ENCODE measurements at regions not wholly inside any gene's neighbourhood (a gene's known extent, or its start where the extent isn't known, plus 50 kb on each side); places are given as distances from the start of the nearest gene placed in this dataset.

DNA sequence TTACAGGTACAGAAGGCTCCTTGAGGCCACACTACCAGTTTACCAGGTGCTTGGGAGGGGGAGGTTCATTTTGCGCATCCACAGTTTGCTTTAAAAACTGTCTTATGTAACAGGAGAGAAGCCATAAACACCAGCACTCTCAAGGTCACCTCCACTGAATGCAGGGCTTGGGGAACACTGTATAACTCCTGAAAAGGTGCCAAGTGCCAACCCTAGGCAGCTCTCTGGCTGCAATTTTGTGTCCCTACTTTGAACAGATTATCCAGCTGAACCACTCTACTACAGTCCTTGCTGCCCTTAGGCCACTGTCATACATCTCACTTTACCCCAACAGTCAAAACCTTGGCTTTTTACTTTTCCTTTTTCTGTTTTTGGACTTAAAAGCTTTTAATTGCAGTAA lies 507.9 kb downstream of the SMARCA1 start:
- Histone ChIP-seq H3K4me3 (no peak overlapping the region), H3K27ac (no peak overlapping the region), H3K9me3 (no peaks in the 10 kb centered on the region), H3K4me1 (no peaks in the 10 kb centered on the region), H3K27me3 (no peaks in the 10 kb centered on the region), H3K36me3 (no peaks in the 10 kb centered on the region)
- no peak for TF ChIP-seq POLR2AphosphoS5 (IDR thresholded peaks at IDR 0.05)
- WGBS, 2 donors (ENCODE audit: low coverage in 1 of 2): 80% methylated on average over 1 of the region's 1 CpG; no CpG with 5 or more reads in 1 of the 2 donors
- ATAC-seq: no peak

DNA sequence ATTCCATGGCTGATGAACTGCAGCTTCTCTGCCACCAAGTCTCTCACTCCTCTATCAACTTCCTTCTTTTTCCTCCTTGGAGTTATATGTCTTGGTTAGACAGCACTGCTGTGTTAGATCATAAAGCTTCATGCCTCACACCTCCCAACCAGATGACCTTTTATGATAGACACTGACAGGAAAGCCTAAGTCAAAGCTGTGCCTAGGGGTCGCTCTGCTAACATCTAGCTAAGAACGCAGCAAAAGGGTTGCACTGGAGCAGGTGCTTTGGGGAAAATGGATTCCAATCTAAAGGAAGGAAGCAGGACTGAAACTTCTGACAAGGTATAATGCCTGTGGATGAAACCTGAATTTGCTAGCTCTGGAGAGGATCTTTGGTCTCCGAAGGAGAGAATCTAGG lies 509.7 kb downstream of the SMARCA1 start:
- no peak for TF ChIP-seq EP300 (IDR thresholded peaks at IDR 0.05)
- no peak for TF ChIP-seq POLR2A (IDR thresholded peaks at IDR 0.05)
- TF ChIP-seq POLR2AphosphoS5 (IDR thresholded peaks at IDR 0.05): no peak
- Histone ChIP-seq H3K27me3 (no peaks in the 10 kb centered on the region), H3K9me3 (no peaks in the 10 kb centered on the region), H3K4me3 (no peak overlapping the region), H3K27ac (no peak overlapping the region), H3K4me1 (no peaks in the 10 kb centered on the region), H3K36me3 (no peaks in the 10 kb centered on the region)
- ATAC-seq: no peak
- 40 to 85% methylated on average over 2 to 3 of the region's 3 CpGs for WGBS, 2 donors (ENCODE audit: low coverage in 1 of 2)

DNA sequence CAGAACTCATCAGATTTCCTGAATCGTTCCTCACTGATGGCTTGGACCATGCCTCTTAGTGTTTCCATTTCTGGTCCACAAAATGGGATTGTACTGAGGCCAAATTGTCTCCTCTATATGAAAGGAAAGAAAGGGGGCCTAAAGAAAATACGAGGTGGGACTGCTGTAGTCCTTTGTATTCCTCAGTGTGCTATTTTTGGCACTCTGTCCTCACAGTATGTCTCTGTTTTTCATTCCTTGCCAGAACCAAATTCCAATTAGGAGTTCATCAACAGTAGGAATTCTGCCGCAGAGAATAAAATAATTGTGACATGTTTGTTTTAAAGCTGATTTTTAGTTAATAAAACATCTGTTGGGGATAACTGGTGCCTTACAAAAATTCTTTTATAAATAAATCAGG lies 515.7 kb downstream of the SMARCA1 start:
- H3K27me3 ChIP-seq: no peaks in the 10 kb centered on the region
- TF ChIP-seq, protein P1, sequence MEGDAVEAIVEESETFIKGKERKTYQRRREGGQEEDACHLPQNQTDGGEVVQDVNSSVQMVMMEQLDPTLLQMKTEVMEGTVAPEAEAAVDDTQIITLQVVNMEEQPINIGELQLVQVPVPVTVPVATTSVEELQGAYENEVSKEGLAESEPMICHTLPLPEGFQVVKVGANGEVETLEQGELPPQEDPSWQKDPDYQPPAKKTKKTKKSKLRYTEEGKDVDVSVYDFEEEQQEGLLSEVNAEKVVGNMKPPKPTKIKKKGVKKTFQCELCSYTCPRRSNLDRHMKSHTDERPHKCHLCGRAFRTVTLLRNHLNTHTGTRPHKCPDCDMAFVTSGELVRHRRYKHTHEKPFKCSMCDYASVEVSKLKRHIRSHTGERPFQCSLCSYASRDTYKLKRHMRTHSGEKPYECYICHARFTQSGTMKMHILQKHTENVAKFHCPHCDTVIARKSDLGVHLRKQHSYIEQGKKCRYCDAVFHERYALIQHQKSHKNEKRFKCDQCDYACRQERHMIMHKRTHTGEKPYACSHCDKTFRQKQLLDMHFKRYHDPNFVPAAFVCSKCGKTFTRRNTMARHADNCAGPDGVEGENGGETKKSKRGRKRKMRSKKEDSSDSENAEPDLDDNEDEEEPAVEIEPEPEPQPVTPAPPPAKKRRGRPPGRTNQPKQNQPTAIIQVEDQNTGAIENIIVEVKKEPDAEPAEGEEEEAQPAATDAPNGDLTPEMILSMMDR (IDR thresholded peaks at IDR 0.05): no peak
- TF ChIP-seq POLR2AphosphoS5 (IDR thresholded peaks at IDR 0.05) (no peak), POLR2A (IDR thresholded peaks at IDR 0.05) (no peak), EP300 (IDR thresholded peaks at IDR 0.05) (no peak)
- no peak for ATAC-seq
- H3K36me3 ChIP-seq: no peaks in the 10 kb centered on the region
- no peak overlapping the region for H3K4me3 ChIP-seq
- no peaks in the 10 kb centered on the region for H3K4me1 ChIP-seq
- H3K9me3 ChIP-seq: no peaks in the 10 kb centered on the region
- 26 to 38% methylated on average over 3 of the region's 3 CpGs for WGBS, 2 donors (ENCODE audit: low coverage in 1 of 2)
- no peak overlapping the region for H3K27ac ChIP-seq

DNA sequence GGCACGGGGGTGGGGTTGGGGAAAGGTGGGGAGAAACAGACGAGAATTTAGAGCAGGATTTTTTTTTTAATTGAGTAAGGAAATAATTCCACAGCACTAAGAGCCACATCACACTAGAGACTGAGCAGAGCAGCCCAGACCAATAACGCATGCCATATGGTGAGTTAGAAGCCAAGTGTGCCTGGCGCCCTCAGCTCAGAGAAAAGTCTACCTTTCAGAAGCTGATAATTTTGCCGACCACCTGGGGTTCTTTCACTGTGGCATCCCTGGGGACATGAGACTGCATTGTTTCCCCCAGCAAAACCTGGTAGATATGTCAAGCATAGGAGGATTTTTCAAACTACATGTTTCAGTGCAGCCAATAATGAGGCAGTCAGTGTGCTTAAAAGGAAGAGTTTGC lies 516.8 kb downstream of the SMARCA1 start:
- no peak overlapping the region for H3K27ac ChIP-seq
- H3K9me3 ChIP-seq: no peaks in the 10 kb centered on the region
- no peaks in the 10 kb centered on the region for H3K36me3 ChIP-seq
- no peaks in the 10 kb centered on the region for H3K4me1 ChIP-seq
- H3K27me3 ChIP-seq: no peaks in the 10 kb centered on the region
- TF ChIP-seq, protein P1 (IDR thresholded peaks at IDR 0.05): no peak
- TF ChIP-seq POLR2AphosphoS5 (IDR thresholded peaks at IDR 0.05) (no peak), POLR2A (IDR thresholded peaks at IDR 0.05) (no peak), EP300 (IDR thresholded peaks at IDR 0.05) (no peak)
- 48 to 57% methylated on average over 2 to 4 of the region's 5 CpGs for WGBS, 2 donors (ENCODE audit: low coverage in 1 of 2)
- no peak overlapping the region for H3K4me3 ChIP-seq
- no peak for ATAC-seq

DNA sequence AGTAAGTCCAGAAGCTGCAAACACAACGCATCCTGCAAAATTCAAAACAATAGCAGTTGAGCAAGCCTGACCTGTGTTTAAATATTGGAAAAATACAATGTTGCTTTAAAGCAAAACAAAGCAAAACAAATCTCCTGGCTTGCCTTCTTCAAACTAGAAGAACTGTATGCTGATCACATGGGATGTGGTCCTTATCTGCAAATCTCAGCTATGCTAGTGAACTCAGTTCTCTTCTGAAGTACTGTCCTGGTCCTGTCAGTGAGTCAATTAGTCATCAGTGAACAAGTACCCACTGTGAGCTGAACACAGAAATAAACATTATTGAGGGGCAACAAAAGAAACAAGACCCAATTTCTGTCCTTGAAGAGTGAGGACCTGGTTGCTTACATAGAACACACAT lies 522.5 kb downstream of the SMARCA1 start:
- no peaks in the 10 kb centered on the region for H3K4me1 ChIP-seq
- ATAC-seq: no peak
- H3K27me3 ChIP-seq: no peaks in the 10 kb centered on the region
- no peak overlapping the region for H3K27ac ChIP-seq
- 67 to 71% methylated on average over 1 of the region's 1 CpG for WGBS, 2 donors (ENCODE audit: low coverage in 1 of 2)
- TF ChIP-seq EP300 (IDR thresholded peaks at IDR 0.05): no peak
- TF ChIP-seq, protein P1 (IDR thresholded peaks at IDR 0.05): no peak
- TF ChIP-seq POLR2AphosphoS5 (IDR thresholded peaks at IDR 0.05): no peak
- TF ChIP-seq POLR2A (IDR thresholded peaks at IDR 0.05): no peak
- H3K4me3 ChIP-seq: no peak overlapping the region
- H3K9me3 ChIP-seq: no peaks in the 10 kb centered on the region
- no peaks in the 10 kb centered on the region for H3K36me3 ChIP-seq

DNA sequence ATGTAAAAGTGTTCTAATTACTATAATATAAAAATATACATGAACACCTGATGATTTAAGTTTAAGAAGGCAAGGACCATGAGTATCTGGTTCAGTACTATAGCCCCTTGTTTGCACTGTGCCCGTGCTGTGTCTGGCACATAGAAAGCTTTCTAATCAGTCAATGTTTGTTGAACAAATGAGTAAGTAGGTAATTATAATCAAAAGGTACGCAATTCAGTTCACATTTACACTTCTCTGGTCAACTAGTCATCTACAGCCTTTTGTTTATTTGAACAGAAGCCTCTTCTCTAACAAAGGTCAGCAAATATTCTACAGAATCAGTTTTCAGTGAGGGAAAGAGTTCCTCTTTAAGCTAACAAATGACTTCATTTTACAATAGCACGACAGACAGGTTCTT lies 523.3 kb downstream of the SMARCA1 start:
- no peak overlapping the region for H3K27ac ChIP-seq
- WGBS, 2 donors (ENCODE audit: low coverage in 1 of 2): 39 to 65% methylated on average over 3 of the region's 3 CpGs
- no peaks in the 10 kb centered on the region for H3K9me3 ChIP-seq
- ATAC-seq: no peak
- H3K4me1 ChIP-seq: no peaks in the 10 kb centered on the region
- TF ChIP-seq, protein P1 (IDR thresholded peaks at IDR 0.05): no peak
- TF ChIP-seq POLR2AphosphoS5 (IDR thresholded peaks at IDR 0.05): no peak
- TF ChIP-seq EP300 (IDR thresholded peaks at IDR 0.05): no peak
- TF ChIP-seq POLR2A (IDR thresholded peaks at IDR 0.05): no peak
- H3K27me3 ChIP-seq: no peaks in the 10 kb centered on the region
- no peak overlapping the region for H3K4me3 ChIP-seq
- H3K36me3 ChIP-seq: no peaks in the 10 kb centered on the region
